ENCODE measurements at regions not wholly inside any gene's neighbourhood (a gene's known extent, or its start where the extent isn't known, plus 50 kb on each side); places are given as distances from the start of the nearest gene placed in this dataset.
"Not testable (repeated sequence)": the region's sequence is repeated elsewhere in the genome, so short reads cannot be mapped to it uniquely, and the experiment has no call there.

GRCh38 chr2:53536583-53537361 lies 230.8 kb upstream of the CHAC2 start:
- no peak for DNase-seq (ENCODE audit: low read depth)

GRCh38 chr2:53535234-53535840 lies 232.3 kb upstream of the CHAC2 start:
- no peak for DNase-seq (ENCODE audit: low read depth)

GRCh38 chr2:53530126-53530525 lies 237.5 kb upstream of the CHAC2 start:
- DNase-seq (ENCODE audit: low read depth), result no peak

- no peak for DNase-seq (ENCODE audit: low read depth)
Observed at GRCh38 chr2:53527056-53527455, 240.5 kb upstream of the CHAC2 start.

GRCh38 chr2:53519918-53520841 lies 247.4 kb upstream of the CHAC2 start:
- DNase-seq (ENCODE audit: low read depth), result no peak

GRCh38 chr2:53517406-53517805 lies 250.2 kb upstream of the CHAC2 start:
- no peak for DNase-seq (ENCODE audit: low read depth)

- no peak for DNase-seq (ENCODE audit: low read depth)
Observed at GRCh38 chr2:53516650-53517049, 251.0 kb upstream of the CHAC2 start.

- DNase-seq (ENCODE audit: low read depth), result no peak
Observed at GRCh38 chr2:53515435-53516332, 251.9 kb upstream of the CHAC2 start.

- DNase-seq (ENCODE audit: low read depth), result no peak
Observed at GRCh38 chr2:53513167-53513666, 254.4 kb upstream of the CHAC2 start.

GRCh38 chr2:53512071-53512826 lies 255.4 kb upstream of the CHAC2 start:
- peak; percentile 20 for DNase-seq (ENCODE audit: low read depth)

- no peak for DNase-seq (ENCODE audit: low read depth)
Observed at GRCh38 chr2:53511549-53511948, 256.1 kb upstream of the CHAC2 start.

GRCh38 chr2:53510401-53510800 lies 257.2 kb upstream of the CHAC2 start:
- no peak for DNase-seq (ENCODE audit: low read depth)

- no peak for DNase-seq (ENCODE audit: low read depth)
Observed at GRCh38 chr2:53509831-53510388, 257.7 kb upstream of the CHAC2 start.

- DNase-seq (ENCODE audit: low read depth), result no peak
Observed at GRCh38 chr2:53508667-53509066, 258.9 kb upstream of the CHAC2 start.

- not testable (repeated sequence) for DNase-seq (ENCODE audit: low read depth)
Observed at GRCh38 chr2:53507070-53507469, 260.5 kb upstream of the CHAC2 start.

GRCh38 chr2:53505826-53506225 lies 261.8 kb upstream of the CHAC2 start:
- no peak for DNase-seq (ENCODE audit: low read depth)

- DNase-seq (ENCODE audit: low read depth), result no peak
Observed at GRCh38 chr2:53504507-53504906, 263.1 kb upstream of the CHAC2 start.

GRCh38 chr2:53500181-53500580 lies 267.4 kb upstream of the CHAC2 start:
- DNase-seq (ENCODE audit: low read depth), result no peak

- DNase-seq (ENCODE audit: low read depth), result peak; percentile 25
Observed at GRCh38 chr2:53498210-53498609, 269.4 kb upstream of the CHAC2 start.

GRCh38 chr2:53497020-53497419 lies 270.6 kb upstream of the CHAC2 start:
- no peak for DNase-seq (ENCODE audit: low read depth)

All from iris pigment epithelial cell (primary cell).